Hepatocyte (in vitro differentiated cells): ENCODE measurements at regions not wholly inside any gene's neighbourhood (a gene's known extent, or its start where the extent isn't known, plus 50 kb on each side); places are given as distances from the start of the nearest gene placed in this dataset.
"Not testable (repeated sequence)": the region's sequence is repeated elsewhere in the genome, so short reads cannot be mapped to it uniquely, and the experiment has no call there.

Experiments
- CTCF ChIP-seq: fragments of 200-600 bp; sonication (generic); IDR thresholded peaks from 2 replicates; pipeline ENCODE4 v1.5.1; 2016; ENCODE audit warnings: antibody characterized with exemption, mild to moderate bottlenecking; ENCODE audit not compliant: poor library complexity
- EZH2 ChIP-seq: fragments of 200-600 bp; sonication (generic); IDR thresholded peaks from 2 replicates; pipeline ENCODE4 v1.6.1; 2016; ENCODE audit warnings: antibody characterized with exemption, mild to moderate bottlenecking, borderline replicate concordance
- EZH2phosphoT487 ChIP-seq: fragments of 200-600 bp; sonication (generic); IDR thresholded peaks from one replicate; pipeline ENCODE4 v1.6.1; 2018; ENCODE audit warnings: antibody characterized with exemption, mild to moderate bottlenecking, low read depth, moderate library complexity; ENCODE audit not compliant: unreplicated experiment, severe bottlenecking

- not testable (repeated sequence) for TF ChIP-seq CTCF, EZH2phosphoT487, EZH2
These were observed 245.3 kb downstream of the CGGBP1 start for GRCh38 chr3:87813503-87813902.
